ENCODE measurements at regions not wholly inside any gene's neighbourhood (a gene's known extent, or its start where the extent isn't known, plus 50 kb on each side); places are given as distances from the start of the nearest gene placed in this dataset.

DNA sequence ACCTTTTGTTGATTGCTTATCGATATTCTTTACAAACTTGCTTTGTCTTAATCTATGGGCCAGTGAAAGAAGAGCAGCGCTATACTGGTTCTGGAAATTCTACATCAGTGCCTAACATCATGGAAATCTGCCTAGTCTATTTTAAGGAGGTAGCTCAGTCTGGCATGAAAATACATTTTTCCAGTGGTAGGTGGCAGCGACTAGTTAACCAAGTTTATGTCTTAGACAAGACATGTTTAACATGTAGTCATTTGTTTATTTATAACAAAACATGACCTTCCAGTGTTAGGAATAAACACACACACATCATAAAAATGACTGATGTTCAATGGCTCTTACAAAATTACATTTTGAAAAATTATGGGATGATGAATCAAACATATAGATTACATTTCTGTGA, 336.0 kb upstream of the SOX5 start:
- TF ChIP-seq CTCF (IDR thresholded peaks at IDR 0.05) (no peak), POLR2A (IDR thresholded peaks at IDR 0.05) (no peak)
